Gastroesophageal sphincter (tissue), 3 donors: ENCODE measurements at regions not wholly inside any gene's neighbourhood (a gene's known extent, or its start where the extent isn't known, plus 50 kb on each side); places are given as distances from the start of the nearest gene placed in this dataset.

ENCODE experiments used
- EP300 ChIP-seq: sonication (generic); formaldehyde crosslinking; IDR thresholded peaks from one replicate; pipeline ENCODE4 v1.6.1; 2017; ENCODE audit warnings: antibody characterized with exemption, mild to moderate bottlenecking
- POLR2A ChIP-seq, 2 donors: fragments of 450-650 bp; IDR thresholded peaks; one replicate each; pipeline ENCODE4 v1.6.1; 2017; ENCODE audit warnings: antibody characterized with exemption in 2 of 2, mild to moderate bottlenecking in 2 of 2, moderate library complexity in 1 of 2
- POLR2AphosphoS5 ChIP-seq: sonication (generic); formaldehyde crosslinking; IDR thresholded peaks from one replicate; pipeline ENCODE4 v1.6.1; 2017; ENCODE audit warnings: antibody characterized with exemption
- TF ChIP-seq, protein P1 (sequence below), 4 experiments: fragments of 200-600 bp in 2 of 4; fragments of 450-650 bp in 2 of 4; sonication (generic) in 1 of 4; IDR thresholded peaks; one replicate each; pipeline ENCODE4 v1.5.1; 2017 to 2019; ENCODE audit warnings: antibody characterized with exemption in 4 of 4, mild to moderate bottlenecking in 2 of 4, moderate library complexity in 2 of 4

DNA sequence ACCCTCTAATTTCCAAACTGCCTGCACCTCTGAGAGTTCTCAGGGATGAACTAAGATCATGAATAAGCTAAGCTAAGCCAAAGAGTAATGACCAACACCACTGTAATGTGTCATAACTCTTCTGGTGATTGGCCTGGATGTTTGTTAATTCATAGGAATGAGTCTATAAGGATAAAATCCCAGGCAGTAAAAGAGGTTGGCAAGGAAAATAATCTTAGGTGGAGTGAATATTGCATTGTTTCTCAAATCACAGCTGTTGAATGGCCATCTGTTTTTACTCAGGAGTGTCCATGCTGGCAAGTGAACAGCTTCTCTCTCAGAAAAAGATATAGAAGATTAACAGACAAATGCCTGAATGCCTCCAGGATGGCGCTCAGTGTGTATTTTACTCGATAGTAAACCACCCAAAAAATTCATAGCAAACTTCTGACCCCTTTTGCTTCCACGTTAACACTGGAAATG, 60.8 kb upstream of the GLS start:
- TF ChIP-seq, protein P1, sequence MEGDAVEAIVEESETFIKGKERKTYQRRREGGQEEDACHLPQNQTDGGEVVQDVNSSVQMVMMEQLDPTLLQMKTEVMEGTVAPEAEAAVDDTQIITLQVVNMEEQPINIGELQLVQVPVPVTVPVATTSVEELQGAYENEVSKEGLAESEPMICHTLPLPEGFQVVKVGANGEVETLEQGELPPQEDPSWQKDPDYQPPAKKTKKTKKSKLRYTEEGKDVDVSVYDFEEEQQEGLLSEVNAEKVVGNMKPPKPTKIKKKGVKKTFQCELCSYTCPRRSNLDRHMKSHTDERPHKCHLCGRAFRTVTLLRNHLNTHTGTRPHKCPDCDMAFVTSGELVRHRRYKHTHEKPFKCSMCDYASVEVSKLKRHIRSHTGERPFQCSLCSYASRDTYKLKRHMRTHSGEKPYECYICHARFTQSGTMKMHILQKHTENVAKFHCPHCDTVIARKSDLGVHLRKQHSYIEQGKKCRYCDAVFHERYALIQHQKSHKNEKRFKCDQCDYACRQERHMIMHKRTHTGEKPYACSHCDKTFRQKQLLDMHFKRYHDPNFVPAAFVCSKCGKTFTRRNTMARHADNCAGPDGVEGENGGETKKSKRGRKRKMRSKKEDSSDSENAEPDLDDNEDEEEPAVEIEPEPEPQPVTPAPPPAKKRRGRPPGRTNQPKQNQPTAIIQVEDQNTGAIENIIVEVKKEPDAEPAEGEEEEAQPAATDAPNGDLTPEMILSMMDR (IDR thresholded peaks at IDR 0.05): no peak
- TF ChIP-seq POLR2A (IDR thresholded peaks at IDR 0.05) (no peak), POLR2AphosphoS5 (peak; percentile 16), EP300 (no peak)
